ENCODE measurements at regions not wholly inside any gene's neighbourhood (a gene's known extent, or its start where the extent isn't known, plus 50 kb on each side); places are given as distances from the start of the nearest gene placed in this dataset.
A peak's percentile ranks its signal among the peaks of the same experiment; 100 is the strongest.

- TF ChIP-seq FOSL1 (IDR thresholded peaks at IDR 0.05; ENCODE audit: low read depth) = peak; percentile 51; the same call in 1 of the 2 replicates
- TF ChIP-seq EZH2 (IDR thresholded peaks at IDR 0.05) = no peak
- no peak for TF ChIP-seq ELF1 (IDR thresholded peaks at IDR 0.05; ENCODE audit: borderline replicate concordance, low read depth)
- peak; percentile 7 to 29 (median 22); a peak in 2 of 6 replicates for TF ChIP-seq CTCF (IDR thresholded peaks at IDR 0.05 in 2 of 3, conservative IDR thresholded peaks at IDR 0.05 in 1 of 3; ENCODE audit: borderline replicate concordance in 1 of 3, insufficient read depth in 1 of 3, low read depth in 2 of 3, low read length in 2 of 3)
- no peak for TF ChIP-seq POLR2A (IDR thresholded peaks at IDR 0.05; ENCODE audit: borderline replicate concordance, extremely low read depth, insufficient read depth, insufficient read length)
Measured at GRCh38 chr1:67552336-67552759, 122.1 kb upstream of the SERBP1 start.
